ENCODE measurements at regions not wholly inside any gene's neighbourhood (a gene's known extent, or its start where the extent isn't known, plus 50 kb on each side); places are given as distances from the start of the nearest gene placed in this dataset.

DNA sequence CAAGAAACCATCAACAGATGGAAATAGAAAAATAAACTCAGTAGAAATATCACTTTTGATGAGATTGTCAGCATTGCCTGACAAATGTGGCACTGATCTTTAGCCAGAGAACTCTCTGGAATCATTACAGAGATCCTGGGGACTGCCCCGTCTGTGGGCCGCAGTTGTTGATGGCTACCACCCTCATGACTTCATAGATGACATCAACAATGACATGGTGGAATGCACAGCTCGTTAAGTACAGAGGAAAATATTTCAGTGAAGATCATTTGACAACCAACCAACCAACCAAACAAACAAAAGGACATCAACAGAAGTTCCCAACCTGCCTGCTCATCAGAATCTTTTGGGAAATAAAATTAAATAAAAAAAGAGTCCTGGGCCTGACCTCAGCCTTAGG, 132.6 kb downstream of the UCHL1 start (continued):
- no peak for TF ChIP-seq SIN3A (conservative IDR thresholded peaks at IDR 0.05 in 1 of 2, IDR thresholded peaks at IDR 0.05 in 1 of 2; ENCODE audit: low read depth in 1 of 2, low read length in 2 of 2)
- TF ChIP-seq, protein P1, sequence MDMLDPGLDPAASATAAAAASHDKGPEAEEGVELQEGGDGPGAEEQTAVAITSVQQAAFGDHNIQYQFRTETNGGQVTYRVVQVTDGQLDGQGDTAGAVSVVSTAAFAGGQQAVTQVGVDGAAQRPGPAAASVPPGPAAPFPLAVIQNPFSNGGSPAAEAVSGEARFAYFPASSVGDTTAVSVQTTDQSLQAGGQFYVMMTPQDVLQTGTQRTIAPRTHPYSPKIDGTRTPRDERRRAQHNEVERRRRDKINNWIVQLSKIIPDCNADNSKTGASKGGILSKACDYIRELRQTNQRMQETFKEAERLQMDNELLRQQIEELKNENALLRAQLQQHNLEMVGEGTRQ (IDR thresholded peaks at IDR 0.05; ENCODE audit: low read length), result no peak
- no peak for TF ChIP-seq BACH1 (IDR thresholded peaks at IDR 0.05; ENCODE audit: low read length)
